GM12874 (cell line): ENCODE measurements at regions not wholly inside any gene's neighbourhood (a gene's known extent, or its start where the extent isn't known, plus 50 kb on each side); places are given as distances from the start of the nearest gene placed in this dataset.

ENCODE experiments used
- CTCF ChIP-seq: IDR thresholded peaks from 2 replicates; pipeline ENCODE4 v1.5.1; 2011; ENCODE audit warnings: low read depth, mild to moderate bottlenecking, control low read depth, low read length, moderate library complexity; ENCODE audit not compliant: insufficient read depth

- TF ChIP-seq CTCF: no peak
Measured at GRCh38 chr1:14363036-14363590, 235.4 kb upstream of the KAZN start.

GRCh38 chr1:14363707-14364413 is 234.6 kb upstream of the KAZN start:
- no peak for TF ChIP-seq CTCF

GRCh38 chr1:14365301-14365988 is 233.0 kb upstream of the KAZN start:
- no peak for TF ChIP-seq CTCF

- no peak for TF ChIP-seq CTCF
Measured at GRCh38 chr1:14366091-14367018, 232.1 kb upstream of the KAZN start.

GRCh38 chr1:14367451-14367850 is 231.0 kb upstream of the KAZN start:
- no peak for TF ChIP-seq CTCF

GRCh38 chr1:14369526-14370213 is 228.8 kb upstream of the KAZN start:
- no peak for TF ChIP-seq CTCF
